B cell (primary cell): ENCODE measurements at regions not wholly inside any gene's neighbourhood (a gene's known extent, or its start where the extent isn't known, plus 50 kb on each side); places are given as distances from the start of the nearest gene placed in this dataset.

Experiments used
- ATAC-seq: fragments of 200-7000 bp; cut with Tn5 transposase; one replicate; pipeline ENCODE4 v1.10.0; 2021; ENCODE audit warnings: low read depth, mild to moderate bottlenecking, moderate number of reproducible peaks, moderate library complexity
- CTCF ChIA-PET: fragments of 350-600 bp; sonication (Branson Sonifier 250); formaldehyde crosslinking; loops from one replicate; lab custom pipeline; 2021; ENCODE audit warnings: antibody characterized with exemption, inconsistent platforms; lab: Charles Lee
- POLR2A ChIA-PET: fragments of 350-600 bp; sonication (Branson Sonifier 250); formaldehyde crosslinking; loops from one replicate; lab custom pipeline; 2021; ENCODE audit warnings: antibody characterized with exemption; lab: Charles Lee
- DNase-seq: peaks from one replicate; pipeline ENCODE4 v3.0.0; 2013
- H2AFZ ChIP-seq: 2 replicates; pipeline ENCODE4 v1.6.1; 2012; ENCODE audit warnings: mild to moderate bottlenecking, low read depth, low read length; ENCODE audit not compliant: insufficient read depth, poor library complexity, severe bottlenecking
- H3K27ac ChIP-seq, 2 donors: 1 replicate in 1 of 2; 2 replicates in 1 of 2; pipeline ENCODE4 v1.5.1; 2012 to 2013; ENCODE audit warnings: low read length in 2 of 2, mild to moderate bottlenecking in 2 of 2, moderate library complexity in 1 of 2
- H3K27me3 ChIP-seq, 4 experiments: fragments of 200-600 bp in 1 of 4; sonication (generic) in 1 of 4; replicated peaks in 1 of 4; 1 replicate in 2 of 4; 2 replicates in 2 of 4; pipeline versions ENCODE4 v1.6.1 to v1.7.0; 2013 to 2016; ENCODE audit warnings: low read length in 3 of 4, mild to moderate bottlenecking in 2 of 4, mixed read lengths in 1 of 4, moderate library complexity in 1 of 4; ENCODE audit not compliant: insufficient read depth in 4 of 4, control insufficient read depth in 3 of 4; ENCODE audit errors: control extremely low read depth in 1 of 4
- H3K36me3 ChIP-seq, 2 experiments: replicated peaks in 1 of 2; 1 replicate in 1 of 2; 2 replicates in 1 of 2; pipeline versions ENCODE4 v1.6.1 to v1.7.1; 2013; ENCODE audit warnings: low read length in 1 of 2; ENCODE audit not compliant: insufficient read depth in 2 of 2, control insufficient read depth in 1 of 2; ENCODE audit errors: control extremely low read depth in 1 of 2, extremely low read depth in 1 of 2
- H3K4me1 ChIP-seq, 2 donors: fragments of 200-600 bp in 1 of 2; sonication (generic) in 1 of 2; 1 replicate in 1 of 2; 2 replicates in 1 of 2; pipeline versions ENCODE4 v1.5.1 to v1.6.1; 2013 to 2017; ENCODE audit warnings: low read length in 2 of 2; ENCODE audit not compliant: control insufficient read depth in 2 of 2, insufficient read depth in 2 of 2
- H3K4me2 ChIP-seq: replicated peaks from 2 replicates; pipeline ENCODE3; 2012; ENCODE audit warnings: mild to moderate bottlenecking, low read depth, low read length; ENCODE audit not compliant: poor library complexity, severe bottlenecking
- H3K4me3 ChIP-seq, 5 experiments: fragments of 200-600 bp in 1 of 5; sonication (generic) in 1 of 5; 1 replicate in 3 of 5; 2 replicates in 2 of 5; pipeline versions ENCODE4 v1.5.1 to v1.7.0; 2011 to 2016; ENCODE audit warnings: low read length in 4 of 5, mild to moderate bottlenecking in 4 of 5, low read depth in 2 of 5, control low read depth in 1 of 5, moderate library complexity in 1 of 5; ENCODE audit not compliant: insufficient read depth in 1 of 5; ENCODE audit errors: control extremely low read depth in 1 of 5, extremely low read depth in 1 of 5
- H3K79me2 ChIP-seq: fragments of 200-600 bp; sonication (generic); one replicate; pipeline ENCODE4 v1.6.0; 2016; ENCODE audit warnings: low read length; ENCODE audit not compliant: control insufficient read depth, insufficient read depth
- H3K9ac ChIP-seq: fragments of 200-600 bp; sonication (generic); 2 replicates; pipeline ENCODE4 v1.6.1; 2017; ENCODE audit warnings: mild to moderate bottlenecking, low read length, moderate library complexity
- H3K9me3 ChIP-seq, 3 donors: one replicate each; pipeline versions ENCODE4 v1.6.1 to v1.7.1; 2013; ENCODE audit warnings: low read length in 2 of 3; ENCODE audit not compliant: control insufficient read depth in 2 of 3, insufficient read depth in 1 of 3; ENCODE audit errors: control extremely low read depth in 1 of 3
- H4K20me1 ChIP-seq: 2 replicates; pipeline ENCODE4 v1.6.0; 2012; ENCODE audit warnings: mild to moderate bottlenecking, low read length; ENCODE audit not compliant: insufficient read depth, control insufficient read depth, poor library complexity, severe bottlenecking
- H3K27ac Mint-ChIP-seq: one replicate; pipeline ENCODE4 v1.8.0; 2021; ENCODE audit warnings: mixed read lengths
- H3K27me3 Mint-ChIP-seq: one replicate; pipeline ENCODE4 v1.8.0; 2021; ENCODE audit warnings: mixed read lengths
- H3K4me1 Mint-ChIP-seq: one replicate; pipeline ENCODE4 v1.8.0; 2021; ENCODE audit warnings: mixed read lengths
- H3K4me3 Mint-ChIP-seq: one replicate; pipeline ENCODE4 v1.8.0; 2021; ENCODE audit warnings: mixed read lengths
- H3K9me3 Mint-ChIP-seq: one replicate; pipeline ENCODE4 v1.8.0; 2022; ENCODE audit warnings: mixed read lengths; ENCODE audit not compliant: insufficient read depth
- CTCF ChIP-seq: fragments of 200-600 bp; IDR thresholded peaks from one replicate; pipeline ENCODE4 v1.8.0; 2022; ENCODE audit warnings: antibody characterized with exemption, mild to moderate bottlenecking
- EZH2 ChIP-seq: IDR thresholded peaks from 2 replicates; pipeline ENCODE4 v1.6.1; 2012; ENCODE audit warnings: borderline replicate concordance, low read depth, mild to moderate bottlenecking, moderate library complexity, low read length; ENCODE audit not compliant: insufficient read depth, poor library complexity, severe bottlenecking
- WGBS: methylation state at CpG from one replicate; pipeline ENCODE4 v1.1.5; 2013; ENCODE audit warnings: missing lambda C conversion rate; ENCODE audit not compliant: insufficient coverage; 5-methylcytosine and 5-hydroxymethylcytosine counted together
- intact Hi-C: fragments of 100-400 bp; cut with micrococcal nuclease; formaldehyde crosslinking; loops from one replicate; pipeline ENCODE4 v1.10.0; 2022

- peaks cover 0 to 3% (median 0%) of the 10 kb centered on the region in 3 donors for H3K9me3 ChIP-seq
- CTCF ChIA-PET: no interaction called here
- WGBS: 94% methylated on average over 6 of the region's 6 CpGs
Measured at GRCh38 chr6:44696686-44697085, 309.2 kb downstream of the CDC5L start.

DNA sequence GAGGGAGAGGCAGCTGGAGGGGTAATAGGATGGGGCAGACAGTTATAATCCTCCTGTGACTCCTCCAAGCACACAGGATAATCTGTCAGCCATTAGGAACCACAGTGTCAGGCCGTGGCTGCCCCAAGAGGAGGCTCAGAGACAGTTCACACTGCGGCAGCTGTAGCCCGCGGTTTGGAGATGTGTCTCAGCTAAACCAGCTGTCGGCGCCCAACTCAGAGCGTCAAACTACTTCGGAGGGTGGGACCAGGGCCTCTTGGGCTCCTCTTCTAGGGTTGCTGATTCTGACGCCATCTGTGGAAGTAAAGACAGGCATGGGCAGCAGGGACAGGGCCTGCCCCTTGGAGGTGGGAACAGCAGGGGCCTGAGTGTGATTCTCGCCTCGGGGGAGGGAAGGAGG is 309.8 kb downstream of the CDC5L start:
- Mint-ChIP-seq H3K27me3 (peaks cover 4% of the 10 kb centered on the region), H3K4me3 (no peak overlapping the region), H3K27ac (no peak overlapping the region), H3K9me3 (no peaks in the 10 kb centered on the region), H3K4me1 (no peaks in the 10 kb centered on the region)
- H2AFZ ChIP-seq: no peak overlapping the region
- ChIA-PET CTCF (no interaction called here), POLR2A (no interaction called here)
- DNase-seq (no peak), ATAC-seq (no peak)
- TF ChIP-seq CTCF: no peak
- TF ChIP-seq EZH2: no peak
- H4K20me1 ChIP-seq: no peaks in the 10 kb centered on the region
- no peak overlapping the region for H3K27ac ChIP-seq
- H3K79me2 ChIP-seq: no peaks in the 10 kb centered on the region
- no peak overlapping the region for H3K9ac ChIP-seq
- peaks cover 0 to 3% (median 0%) of the 10 kb centered on the region in 3 donors for H3K9me3 ChIP-seq
- no peaks in the 10 kb centered on the region for H3K27me3 ChIP-seq
- WGBS: 94% methylated on average over 11 of the region's 11 CpGs
- no peaks in the 10 kb centered on the region for H3K36me3 ChIP-seq
- no peaks in the 10 kb centered on the region for H3K4me1 ChIP-seq
- H3K4me3 ChIP-seq: no peak overlapping the region
- H3K4me2 ChIP-seq: no peak overlapping the region
- intact Hi-C loops: no loop called here

More at GRCh38 chr6:44696686-44697085, 309.2 kb downstream of the CDC5L start:
- TF ChIP-seq EZH2 (no peak), CTCF (no peak)
- H3K9ac ChIP-seq: no peak overlapping the region
- no peaks in the 10 kb centered on the region for H3K9me3 Mint-ChIP-seq
- POLR2A ChIA-PET: no interaction called here
- no peak overlapping the region for H3K4me3 ChIP-seq
- H3K79me2 ChIP-seq: no peaks in the 10 kb centered on the region
- H3K36me3 ChIP-seq: no peaks in the 10 kb centered on the region
- no peak overlapping the region for H3K4me2 ChIP-seq
- no peaks in the 10 kb centered on the region for H3K4me1 ChIP-seq
- H3K27me3 ChIP-seq: no peaks in the 10 kb centered on the region
- no peak overlapping the region for H2AFZ ChIP-seq
- no peak overlapping the region for H3K27ac Mint-ChIP-seq
- intact Hi-C loops: no loop called here
- no peaks in the 10 kb centered on the region for H3K4me1 Mint-ChIP-seq
- DNase-seq (no peak), ATAC-seq (no peak)
- no peak overlapping the region for H3K27ac ChIP-seq
- H4K20me1 ChIP-seq: no peaks in the 10 kb centered on the region
- H3K4me3 Mint-ChIP-seq: no peak overlapping the region
- H3K27me3 Mint-ChIP-seq: peaks cover 4% of the 10 kb centered on the region
